ENCODE measurements at regions not wholly inside any gene's neighbourhood (a gene's known extent, or its start where the extent isn't known, plus 50 kb on each side); places are given as distances from the start of the nearest gene placed in this dataset.

- TF ChIP-seq, protein P1, sequence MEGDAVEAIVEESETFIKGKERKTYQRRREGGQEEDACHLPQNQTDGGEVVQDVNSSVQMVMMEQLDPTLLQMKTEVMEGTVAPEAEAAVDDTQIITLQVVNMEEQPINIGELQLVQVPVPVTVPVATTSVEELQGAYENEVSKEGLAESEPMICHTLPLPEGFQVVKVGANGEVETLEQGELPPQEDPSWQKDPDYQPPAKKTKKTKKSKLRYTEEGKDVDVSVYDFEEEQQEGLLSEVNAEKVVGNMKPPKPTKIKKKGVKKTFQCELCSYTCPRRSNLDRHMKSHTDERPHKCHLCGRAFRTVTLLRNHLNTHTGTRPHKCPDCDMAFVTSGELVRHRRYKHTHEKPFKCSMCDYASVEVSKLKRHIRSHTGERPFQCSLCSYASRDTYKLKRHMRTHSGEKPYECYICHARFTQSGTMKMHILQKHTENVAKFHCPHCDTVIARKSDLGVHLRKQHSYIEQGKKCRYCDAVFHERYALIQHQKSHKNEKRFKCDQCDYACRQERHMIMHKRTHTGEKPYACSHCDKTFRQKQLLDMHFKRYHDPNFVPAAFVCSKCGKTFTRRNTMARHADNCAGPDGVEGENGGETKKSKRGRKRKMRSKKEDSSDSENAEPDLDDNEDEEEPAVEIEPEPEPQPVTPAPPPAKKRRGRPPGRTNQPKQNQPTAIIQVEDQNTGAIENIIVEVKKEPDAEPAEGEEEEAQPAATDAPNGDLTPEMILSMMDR (IDR thresholded peaks at IDR 0.05) = no peak
- TF ChIP-seq POLR2A (IDR thresholded peaks at IDR 0.05) = no peak
Observed at GRCh38 chr3:116837483-116837882, 127.9 kb downstream of the TUSC7 start.

Data from thyroid gland (tissue), 4 donors.